WTC11 (cell line): ENCODE measurements at regions not wholly inside any gene's neighbourhood (a gene's known extent, or its start where the extent isn't known, plus 50 kb on each side); places are given as distances from the start of the nearest gene placed in this dataset.

Experiments
- ATAC-seq: fragments of 200-7000 bp; cut with Tn5 transposase; 2 replicates; pipeline ENCODE4 v1.10.0; 2021; ENCODE audit warnings: mild to moderate bottlenecking, moderate library complexity
- CTCF ChIA-PET: fragments of 300-600 bp; sonication (Branson Sonifier 250); formaldehyde crosslinking; loops from one replicate; lab custom pipeline; 2021; ENCODE audit warnings: antibody characterized with exemption; lab: Charles Lee
- POLR2A ChIA-PET: fragments of 350-600 bp; sonication (Branson Sonifier 250); formaldehyde crosslinking; loops from one replicate; lab custom pipeline; 2021; ENCODE audit warnings: antibody characterized with exemption; lab: Charles Lee
- DNase-seq: peaks from one replicate; pipeline ENCODE4 v3.0.0; 2021; ENCODE audit warnings: low spot score
- H3K27ac Mint-ChIP-seq: 2 replicates; pipeline ENCODE4 v1.8.0; 2021; ENCODE audit warnings: mixed read lengths
- H3K27me3 Mint-ChIP-seq: 2 replicates; pipeline ENCODE4 v1.8.0; 2021; ENCODE audit warnings: low read depth, mild to moderate bottlenecking, moderate library complexity, mixed read lengths
- H3K36me3 Mint-ChIP-seq: 2 replicates; pipeline ENCODE4 v1.8.0; 2021; ENCODE audit warnings: mixed read lengths
- H3K4me1 Mint-ChIP-seq: 2 replicates; pipeline ENCODE4 v1.8.0; 2022; ENCODE audit warnings: mixed read lengths
- H3K4me3 Mint-ChIP-seq: 2 replicates; pipeline ENCODE4 v1.8.0; 2021; ENCODE audit warnings: mild to moderate bottlenecking, moderate library complexity, mixed read lengths
- H3K9me3 Mint-ChIP-seq: 2 replicates; pipeline ENCODE4 v1.8.0; 2021; ENCODE audit warnings: mixed read lengths
- KAT7 ChIP-seq: sonication (generic); formaldehyde crosslinking; IDR thresholded peaks from 2 replicates; pipeline ENCODE4 v1.8.1; 2023; ENCODE audit warnings: missing genetic modification reagents, mild to moderate bottlenecking, borderline replicate concordance
- MYBL2 ChIP-seq: sonication (generic); formaldehyde crosslinking; IDR thresholded peaks from 2 replicates; pipeline ENCODE4 v1.8.1; 2023; ENCODE audit warnings: mild to moderate bottlenecking, moderate library complexity, missing genetic modification reagents
- NR1H2 ChIP-seq: sonication (generic); formaldehyde crosslinking; IDR thresholded peaks from 2 replicates; pipeline ENCODE4 v1.9.0; 2021; ENCODE audit warnings: mild to moderate bottlenecking, moderate library complexity, missing genetic modification reagents
- PRDM15 ChIP-seq: sonication (generic); formaldehyde crosslinking; IDR thresholded peaks from 2 replicates; pipeline ENCODE4 v1.8.0; 2022; ENCODE audit warnings: missing genetic modification reagents
- RELA ChIP-seq: sonication (generic); formaldehyde crosslinking; IDR thresholded peaks from 2 replicates; pipeline ENCODE4 v1.8.1; 2022; ENCODE audit warnings: missing genetic modification reagents, mild to moderate bottlenecking, borderline replicate concordance
- STAT6 ChIP-seq: sonication (generic); formaldehyde crosslinking; conservative IDR thresholded peaks from 2 replicates; pipeline ENCODE4 v1.8.1; 2023; ENCODE audit warnings: mild to moderate bottlenecking, low read depth, missing genetic modification reagents, moderate library complexity
- ZNF138 ChIP-seq: sonication (generic); formaldehyde crosslinking; conservative IDR thresholded peaks from 2 replicates; pipeline ENCODE4 v1.8.1; 2022; ENCODE audit warnings: mild to moderate bottlenecking, moderate library complexity, missing genetic modification reagents
- ZNF281 ChIP-seq: sonication (generic); formaldehyde crosslinking; IDR thresholded peaks from 2 replicates; pipeline ENCODE4 v1.8.0; 2023; ENCODE audit warnings: mild to moderate bottlenecking, missing genetic modification reagents
- ZNF425 ChIP-seq: fragments of 250-450 bp; sonication (Bioruptor Pico); conservative IDR thresholded peaks from 2 replicates; pipeline ENCODE4 v1.9.0; 2021; ENCODE audit warnings: mild to moderate bottlenecking
- ZNF671 ChIP-seq: fragments of 250-450 bp; sonication (Bioruptor Pico); IDR thresholded peaks from 2 replicates; pipeline ENCODE4 v1.8.0; 2021; ENCODE audit warnings: mild to moderate bottlenecking

GRCh38 chr14:87179936-87180335 lies 813.0 kb downstream of the GALC start:
- H3K9me3 Mint-ChIP-seq: peaks cover 10% of the 10 kb centered on the region

More at GRCh38 chr14:87179936-87180335, 813.0 kb downstream of the GALC start:
- TF ChIP-seq STAT6 (CRISPR knock-in tag): no peak
- TF ChIP-seq ZNF671 (CRISPR knock-in tag): no peak
- TF ChIP-seq MYBL2 (CRISPR knock-in tag): no peak
- TF ChIP-seq ZNF138 (CRISPR knock-in tag): no peak
- no peak for TF ChIP-seq ZNF281 (CRISPR knock-in tag)
- TF ChIP-seq KAT7: no peak
- no peak for TF ChIP-seq ZNF425
- no peak for TF ChIP-seq RELA
- TF ChIP-seq NR1H2 (CRISPR knock-in tag): no peak
- TF ChIP-seq PRDM15: no peak
- Mint-ChIP-seq H3K27ac (no peak overlapping the region), H3K27me3 (peaks cover 6% of the 10 kb centered on the region), H3K36me3 (peaks cover 7% of the 10 kb centered on the region), H3K4me3 (no peak overlapping the region), H3K4me1 (peaks cover 16% of the 10 kb centered on the region)
- ATAC-seq (no peak), DNase-seq (no peak)
- ChIA-PET CTCF (no interaction called here), POLR2A (no interaction called here)
